ENCODE measurements at regions not wholly inside any gene's neighbourhood (a gene's known extent, or its start where the extent isn't known, plus 50 kb on each side); places are given as distances from the start of the nearest gene placed in this dataset.
"Not testable (repeated sequence)": the region's sequence is repeated elsewhere in the genome, so short reads cannot be mapped to it uniquely, and the experiment has no call there.

- no peak for DNase-seq
Measured at GRCh38 chr5:123721675-123722276, 209.8 kb downstream of the CSNK1G3 start.

DNA sequence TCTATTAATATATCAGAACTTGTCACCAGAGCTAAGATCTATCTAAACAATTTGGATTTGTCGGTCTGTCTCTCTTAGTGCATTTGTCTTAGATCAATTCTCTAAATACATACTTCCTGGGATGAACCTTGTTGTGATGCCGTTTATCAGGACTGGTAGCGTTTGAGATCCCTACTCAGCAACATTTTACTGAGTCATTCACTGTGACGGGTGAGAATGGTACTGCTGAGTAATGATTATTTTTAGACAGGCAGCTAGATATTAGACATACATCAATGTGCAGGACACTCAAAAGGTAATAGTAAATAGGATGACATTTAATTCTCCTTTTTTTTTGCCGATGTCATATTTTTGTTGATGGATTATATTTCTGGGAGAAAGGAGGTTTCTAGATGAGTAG lies 209.0 kb downstream of the CSNK1G3 start:
- DNase-seq, result no peak

GRCh38 chr5:123720339-123720738 lies 208.4 kb downstream of the CSNK1G3 start:
- DNase-seq, result no peak

GRCh38 chr5:123719004-123719403 lies 207.0 kb downstream of the CSNK1G3 start:
- DNase-seq, result no peak

DNA sequence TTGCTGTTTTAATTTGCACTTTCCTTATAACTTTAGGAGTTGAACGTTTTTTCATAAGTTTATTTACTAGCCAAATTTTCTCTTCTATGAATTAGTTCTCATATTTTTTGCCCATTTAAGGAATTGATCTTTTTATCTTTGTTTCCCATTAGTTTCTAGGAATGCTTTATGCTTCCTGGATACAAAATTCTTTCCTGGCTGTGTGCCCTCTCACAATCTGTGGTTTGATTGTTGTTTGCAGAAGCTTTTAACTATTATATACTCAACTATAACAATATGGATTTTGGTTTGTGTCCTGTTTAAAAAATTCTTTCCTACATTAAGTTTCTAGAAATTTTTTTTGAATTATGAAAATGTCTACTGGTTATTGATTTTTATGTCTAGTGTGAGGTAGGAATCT lies 206.3 kb downstream of the CSNK1G3 start:
- DNase-seq, result no peak

DNA sequence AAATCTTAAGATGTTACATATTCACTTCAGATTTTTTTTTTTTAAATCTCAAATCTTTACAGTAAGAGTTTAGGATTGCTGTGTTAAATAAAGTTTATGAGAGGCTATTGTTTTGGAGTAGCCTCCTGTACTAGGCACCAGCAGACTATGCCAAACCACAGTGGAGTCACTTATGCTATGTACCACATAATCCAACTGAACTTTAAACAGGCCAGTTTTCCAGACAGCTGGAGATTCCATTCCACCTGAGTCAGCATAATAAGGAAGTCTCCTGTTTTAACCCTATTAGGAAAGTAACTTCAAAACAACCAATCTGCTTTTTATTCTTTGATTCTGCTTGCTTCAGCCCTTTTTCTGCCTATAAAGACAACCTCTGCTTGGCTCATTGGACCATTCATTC lies 205.2 kb downstream of the CSNK1G3 start:
- DNase-seq, result no peak

- no peak for DNase-seq
Measured at GRCh38 chr5:123710031-123710430, 198.1 kb downstream of the CSNK1G3 start.

GRCh38 chr5:123709422-123709821 lies 197.4 kb downstream of the CSNK1G3 start:
- no peak for DNase-seq

GRCh38 chr5:123708074-123708806 lies 196.3 kb downstream of the CSNK1G3 start:
- no peak for DNase-seq

- DNase-seq, result no peak
Measured at GRCh38 chr5:123706531-123706930, 194.6 kb downstream of the CSNK1G3 start.

DNA sequence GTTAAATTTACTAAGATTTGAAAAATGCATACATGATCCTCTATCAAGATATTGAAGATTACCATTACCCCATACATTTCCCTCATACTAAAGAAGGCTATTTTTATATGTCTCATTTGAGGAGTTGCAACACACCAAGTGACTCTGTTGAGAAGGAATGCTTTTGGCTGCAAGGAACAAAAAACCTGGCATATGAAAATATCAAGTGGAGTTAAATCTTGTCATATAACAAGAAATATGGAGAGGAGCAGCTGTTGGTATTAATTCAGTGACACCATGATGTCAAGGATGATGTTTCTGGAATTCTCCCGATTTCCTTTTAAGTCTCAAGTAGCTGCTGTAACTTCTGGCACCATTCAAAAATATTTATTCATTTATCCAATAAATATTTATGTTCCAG lies 193.8 kb downstream of the CSNK1G3 start:
- DNase-seq, result no peak

DNA sequence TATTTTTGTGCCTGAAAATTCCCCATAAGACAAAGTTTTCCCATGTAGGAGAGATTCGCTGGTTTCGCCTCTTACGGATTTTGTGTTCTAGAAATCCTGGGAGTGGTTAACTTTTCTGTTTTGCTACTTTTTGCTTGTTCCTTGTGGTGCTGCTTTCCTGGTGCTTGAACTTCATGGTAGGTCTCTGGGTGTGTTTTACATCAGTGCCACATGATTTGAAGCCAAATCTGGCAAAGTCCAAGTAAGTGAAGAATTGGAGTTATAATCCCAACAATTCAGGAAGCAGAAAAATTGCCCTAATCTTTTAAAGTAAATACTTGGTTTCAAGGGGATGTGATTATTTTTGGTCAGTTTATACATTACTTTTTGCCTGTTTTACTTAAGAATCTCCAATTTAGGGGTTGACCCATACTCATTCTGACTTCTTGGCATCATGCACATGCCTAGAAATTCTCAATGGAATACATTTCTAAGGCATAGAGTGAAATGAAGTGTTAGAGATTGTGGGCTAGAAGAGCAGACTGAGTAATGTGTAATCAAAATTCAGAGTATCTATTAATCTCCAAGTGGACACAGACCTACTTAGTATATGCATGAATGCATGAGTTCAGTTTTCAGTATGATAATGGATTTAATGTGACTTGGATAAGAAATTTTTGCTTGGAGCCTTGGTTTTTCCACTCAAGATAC lies 189.7 kb downstream of the CSNK1G3 start:
- DNase-seq, result no peak

DNA sequence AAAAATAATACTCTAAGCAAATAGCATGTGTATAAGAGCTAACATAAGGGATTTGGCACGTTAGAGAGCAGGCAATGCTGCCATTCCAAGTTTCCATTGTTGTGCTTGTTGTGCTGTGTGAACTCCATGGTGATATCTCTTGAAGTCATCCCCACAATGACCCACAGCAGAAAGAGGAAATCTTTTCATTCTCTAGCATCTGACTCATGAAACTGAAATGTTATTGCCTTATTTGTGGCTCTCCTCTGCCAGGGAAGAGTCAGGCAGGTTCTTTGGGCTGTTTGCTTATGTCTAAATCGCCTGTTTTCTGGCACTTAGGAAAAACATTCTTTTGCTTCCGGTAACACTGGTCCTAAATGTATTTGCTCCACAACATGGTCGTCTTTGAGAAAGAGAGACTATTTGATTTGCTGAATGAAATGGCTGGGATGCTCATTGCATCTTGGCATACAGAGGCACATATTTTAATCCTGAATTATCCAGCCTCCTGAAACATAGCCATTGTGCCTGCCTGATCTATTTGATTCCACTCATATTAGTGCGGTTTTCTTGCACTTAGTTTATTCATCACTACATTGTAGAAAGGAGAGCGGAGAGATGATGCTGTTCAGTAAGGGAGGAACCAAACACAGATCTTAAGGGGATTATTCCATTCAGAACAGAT lies 188.8 kb downstream of the CSNK1G3 start:
- DNase-seq, result no peak

DNA sequence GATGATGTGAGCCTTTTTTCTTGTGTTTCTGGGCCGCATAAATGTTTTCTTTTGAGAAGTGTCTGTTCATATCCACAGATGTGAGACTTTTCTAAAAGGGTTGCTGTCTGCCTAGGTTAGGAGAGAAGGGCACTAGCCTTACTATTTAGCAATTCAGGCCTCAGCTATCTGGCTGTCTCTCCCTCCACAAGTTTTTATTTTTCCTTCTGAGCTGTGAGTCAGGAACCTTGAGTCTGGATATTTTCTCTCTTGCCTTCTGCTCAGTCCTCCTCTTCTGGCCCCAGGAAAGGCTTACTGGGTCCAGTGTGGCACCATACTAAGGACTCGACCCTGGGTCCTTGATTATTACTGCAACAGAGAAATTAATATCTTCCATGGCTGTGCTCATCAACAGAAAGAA lies 187.6 kb downstream of the CSNK1G3 start:
- no peak for DNase-seq

- DNase-seq, result not testable (repeated sequence)
Measured at GRCh38 chr5:123698937-123699336, 187.0 kb downstream of the CSNK1G3 start.

- DNase-seq, result no peak
Measured at GRCh38 chr5:123696921-123697341, 185.0 kb downstream of the CSNK1G3 start.

GRCh38 chr5:123690821-123691220 lies 178.8 kb downstream of the CSNK1G3 start:
- no peak for DNase-seq

DNA sequence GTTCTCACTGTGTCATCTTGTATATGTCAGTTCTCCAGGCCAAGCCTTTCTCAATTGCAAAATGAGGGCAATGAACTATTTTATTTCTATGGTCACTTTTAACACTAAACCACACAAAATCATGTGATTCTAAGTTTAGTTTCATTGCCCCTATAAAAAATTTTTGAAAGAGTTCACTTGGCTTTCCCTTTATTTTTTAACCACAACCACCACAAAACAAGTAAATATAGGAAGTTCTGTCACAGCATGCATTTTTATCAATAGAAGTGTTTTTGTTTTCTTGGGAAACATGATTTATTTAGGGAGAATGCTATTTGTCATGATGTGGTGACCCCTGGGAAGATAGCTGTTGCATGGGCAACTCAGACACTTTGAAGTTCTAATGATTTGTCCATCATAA lies 169.1 kb downstream of the CSNK1G3 start:
- DNase-seq, result no peak

DNA sequence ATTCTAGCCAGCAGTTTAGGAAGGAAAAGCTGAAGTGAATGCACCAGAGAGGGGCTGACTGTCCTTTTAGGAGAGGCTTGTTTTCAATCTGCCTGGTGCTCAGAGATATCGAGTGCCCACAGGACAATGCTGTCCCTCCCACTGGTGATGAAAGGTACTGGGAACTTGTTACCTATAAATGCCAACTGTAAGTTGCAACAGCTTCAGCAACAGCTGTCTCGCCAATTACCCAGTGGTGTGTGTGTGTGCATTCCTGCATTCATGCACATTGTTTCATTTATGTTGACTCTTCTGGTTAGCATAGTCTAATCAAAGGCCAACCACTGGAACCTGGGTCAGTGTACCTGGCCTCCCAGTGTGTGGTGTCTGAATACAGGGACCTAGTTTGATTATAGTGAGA lies 161.1 kb downstream of the CSNK1G3 start:
- DNase-seq, result no peak

GRCh38 chr5:123671711-123672456 lies 159.9 kb downstream of the CSNK1G3 start:
- no peak for DNase-seq

DNA sequence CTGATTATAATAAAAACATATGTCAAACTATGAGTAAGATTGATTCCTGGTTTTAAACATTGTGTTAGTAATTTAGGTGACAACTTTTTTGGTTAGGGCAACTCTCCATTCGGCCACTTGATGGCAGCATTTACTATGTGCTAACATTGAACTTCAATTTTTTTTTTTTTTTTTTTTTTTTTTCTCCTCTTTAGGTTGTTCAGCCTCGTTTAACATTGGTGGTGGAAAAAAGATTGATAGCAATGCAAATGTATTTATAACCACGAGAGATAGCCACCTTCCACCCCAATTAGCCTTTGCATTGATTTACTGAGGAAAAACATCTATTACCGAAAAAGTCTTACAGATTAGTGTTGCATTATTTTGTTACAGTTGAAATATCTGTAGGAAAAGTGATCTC lies 159.1 kb downstream of the CSNK1G3 start:
- DNase-seq, result peak; percentile 22
